ENCODE measurements at regions not wholly inside any gene's neighbourhood (a gene's known extent, or its start where the extent isn't known, plus 50 kb on each side); places are given as distances from the start of the nearest gene placed in this dataset.

GRCh38 chr17:14791221-14791620 is 473.9 kb downstream of the PMP22 start:
- no peak for TF ChIP-seq FOSL1 (IDR thresholded peaks at IDR 0.05; ENCODE audit: insufficient read depth, low read depth, low read length)
- TF ChIP-seq KDM1A (IDR thresholded peaks at IDR 0.05; ENCODE audit: borderline replicate concordance, low read length): no peak
- no peak for TF ChIP-seq POLR2A (IDR thresholded peaks at IDR 0.05; ENCODE audit: control extremely low read depth in 1 of 2, low read depth in 2 of 2, low read length in 2 of 2)
- no peak for TF ChIP-seq CTCF (IDR thresholded peaks at IDR 0.05; ENCODE audit: control extremely low read depth in 1 of 3, insufficient read depth in 1 of 3, low read depth in 1 of 3, low read length in 3 of 3)
- no peak for TF ChIP-seq TAF1 (IDR thresholded peaks at IDR 0.05; ENCODE audit: low read depth, low read length)
- no peak for TF ChIP-seq POLR2AphosphoS5 (IDR thresholded peaks at IDR 0.05; ENCODE audit: low read depth, low read length)
- TF ChIP-seq SIRT6 (IDR thresholded peaks at IDR 0.05; ENCODE audit: low read length): no peak
- TF ChIP-seq SRF (IDR thresholded peaks at IDR 0.05; ENCODE audit: low read depth, low read length): no peak
- no peak for TF ChIP-seq EZH2 (IDR thresholded peaks at IDR 0.05; ENCODE audit: low read depth, low read length, severe bottlenecking)
- no peak for TF ChIP-seq RAD21 (IDR thresholded peaks at IDR 0.05 in 1 of 2, conservative IDR thresholded peaks at IDR 0.05 in 1 of 2; ENCODE audit: low read depth in 2 of 2, low read length in 2 of 2)
- TF ChIP-seq EP300 (IDR thresholded peaks at IDR 0.05; ENCODE audit: borderline replicate concordance in 1 of 2, low read depth in 2 of 2, low read length in 2 of 2): no peak
- no peak for TF ChIP-seq SP1 (IDR thresholded peaks at IDR 0.05; ENCODE audit: low read depth, low read length)

Measured in H1 (cell line).